Hepatocyte (in vitro differentiated cells): ENCODE measurements at regions not wholly inside any gene's neighbourhood (a gene's known extent, or its start where the extent isn't known, plus 50 kb on each side); places are given as distances from the start of the nearest gene placed in this dataset.
"Not testable (repeated sequence)": the region's sequence is repeated elsewhere in the genome, so short reads cannot be mapped to it uniquely, and the experiment has no call there.

Experiments
- DNase-seq: peaks from one replicate; pipeline ENCODE4 v3.0.0-alpha.2; 2016; ENCODE audit warnings: low spot score
- H2AFZ ChIP-seq: fragments of 200-600 bp; sonication (generic); 2 replicates; pipeline ENCODE4 v1.6.0; 2016; ENCODE audit warnings: antibody characterized with exemption, mild to moderate bottlenecking
- H3K27ac ChIP-seq: fragments of 200-600 bp; sonication (generic); 2 replicates; pipeline ENCODE4 v1.5.1; 2016; ENCODE audit warnings: mild to moderate bottlenecking
- H3K27me3 ChIP-seq: fragments of 200-600 bp; sonication (generic); 2 replicates; pipeline ENCODE4 v1.6.1; 2016
- H3K36me3 ChIP-seq: fragments of 200-600 bp; sonication (generic); replicated peaks from 2 replicates; pipeline ENCODE4 v1.5.1; 2016; ENCODE audit warnings: low read depth; ENCODE audit not compliant: insufficient read depth
- H3K4me1 ChIP-seq: fragments of 200-600 bp; sonication (generic); 2 replicates; pipeline ENCODE4 v1.5.1; 2016; ENCODE audit warnings: mild to moderate bottlenecking, moderate library complexity; ENCODE audit not compliant: insufficient read depth
- H3K4me2 ChIP-seq: fragments of 200-600 bp; sonication (generic); 2 replicates; pipeline ENCODE4 v1.6.0; 2016
- H3K4me3 ChIP-seq: fragments of 200-600 bp; sonication (generic); 2 replicates; pipeline ENCODE4 v1.5.1; 2016; ENCODE audit warnings: mild to moderate bottlenecking
- H3K79me2 ChIP-seq: fragments of 200-600 bp; sonication (generic); 2 replicates; pipeline ENCODE4 v1.6.0; 2017; ENCODE audit warnings: mild to moderate bottlenecking
- H3K9me2 ChIP-seq: fragments of 200-600 bp; sonication (generic); replicated peaks from 2 replicates; pipeline ENCODE4 v1.6.0; 2017; ENCODE audit warnings: mild to moderate bottlenecking; ENCODE audit not compliant: insufficient read depth
- H3K9me3 ChIP-seq: fragments of 200-600 bp; sonication (generic); 2 replicates; pipeline ENCODE4 v1.5.1; 2016; ENCODE audit warnings: low read depth, mild to moderate bottlenecking
- H4K20me1 ChIP-seq: fragments of 200-600 bp; sonication (generic); 2 replicates; pipeline ENCODE4 v1.6.0; 2016; ENCODE audit warnings: mild to moderate bottlenecking; ENCODE audit not compliant: insufficient read depth, poor library complexity, severe bottlenecking
- CTCF ChIP-seq: fragments of 200-600 bp; sonication (generic); IDR thresholded peaks from 2 replicates; pipeline ENCODE4 v1.5.1; 2016; ENCODE audit warnings: antibody characterized with exemption, mild to moderate bottlenecking; ENCODE audit not compliant: poor library complexity
- EZH2 ChIP-seq: fragments of 200-600 bp; sonication (generic); IDR thresholded peaks from 2 replicates; pipeline ENCODE4 v1.6.1; 2016; ENCODE audit warnings: antibody characterized with exemption, mild to moderate bottlenecking, borderline replicate concordance
- EZH2phosphoT487 ChIP-seq: fragments of 200-600 bp; sonication (generic); IDR thresholded peaks from one replicate; pipeline ENCODE4 v1.6.1; 2018; ENCODE audit warnings: antibody characterized with exemption, mild to moderate bottlenecking, low read depth, moderate library complexity; ENCODE audit not compliant: unreplicated experiment, severe bottlenecking
- WGBS: methylation state at CpG from one replicate; pipeline ENCODE4 v1.1.6; 2016; ENCODE audit warnings: low lambda C conversion rate; ENCODE audit errors: missing lambda C conversion rate; 5-methylcytosine and 5-hydroxymethylcytosine counted together

GRCh38 chr12:46990211-46990610 is 89.2 kb upstream of the PCED1B start:
- H3K4me1 ChIP-seq = no peaks in the 10 kb centered on the region
- H3K27me3 ChIP-seq = no peaks in the 10 kb centered on the region
- H3K27ac ChIP-seq = no peak overlapping the region
- H3K4me3 ChIP-seq = no peak overlapping the region
- no peak overlapping the region for H2AFZ ChIP-seq
- no peaks in the 10 kb centered on the region for H3K79me2 ChIP-seq
- TF ChIP-seq CTCF = no peak
- TF ChIP-seq EZH2 = no peak
- no peak for TF ChIP-seq EZH2phosphoT487
- H3K9me2 ChIP-seq = no peaks in the 10 kb centered on the region
- H3K4me2 ChIP-seq = no peak overlapping the region
- no peaks in the 10 kb centered on the region for H4K20me1 ChIP-seq
- H3K9me3 ChIP-seq = no peaks in the 10 kb centered on the region
- no peaks in the 10 kb centered on the region for H3K36me3 ChIP-seq
- no peak for DNase-seq
- 81% methylated on average over 1 of the region's 1 CpG for WGBS

GRCh38 chr12:46992051-46992450 is 87.4 kb upstream of the PCED1B start:
- H3K4me3 ChIP-seq, H3K27ac ChIP-seq, H3K79me2 ChIP-seq, H3K9me2 ChIP-seq, H3K4me2 ChIP-seq, H3K9me3 ChIP-seq, H3K36me3 ChIP-seq, H2AFZ ChIP-seq, DNase-seq, H3K27me3 ChIP-seq, H3K4me1 ChIP-seq, H4K20me1 ChIP-seq: not testable (repeated sequence)
- WGBS = 85% methylated on average over 6 of the region's 6 CpGs

DNA sequence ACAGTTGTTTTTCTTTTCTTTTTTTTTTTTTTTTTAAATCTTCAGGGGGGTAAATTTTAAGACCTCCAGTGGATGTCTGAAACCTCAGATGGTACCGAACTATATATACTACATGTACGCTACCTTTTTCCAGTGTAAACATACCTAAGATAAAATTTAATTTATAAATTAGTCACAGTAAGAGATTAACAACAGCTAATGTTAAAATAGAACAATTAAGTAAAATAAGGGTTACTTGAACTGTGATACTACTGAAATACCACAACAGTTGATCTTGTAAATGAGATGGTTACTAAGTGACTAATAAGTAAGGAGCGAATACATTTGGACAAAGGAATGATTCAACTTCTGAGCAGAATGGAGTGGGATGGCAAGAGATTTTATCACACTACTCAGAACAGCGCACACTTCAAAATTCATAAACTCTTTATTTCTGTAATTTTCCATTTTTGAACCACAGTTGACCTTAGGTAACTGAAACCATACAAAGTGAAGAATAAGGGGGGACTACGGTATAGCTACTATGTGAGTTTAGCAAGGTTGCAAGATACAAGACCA is 80.5 kb upstream of the PCED1B start:
- 93% methylated on average over 5 of the region's 5 CpGs for WGBS
- no peak overlapping the region for H3K27ac ChIP-seq
- TF ChIP-seq CTCF = no peak
- TF ChIP-seq EZH2phosphoT487 = no peak
- no peak for TF ChIP-seq EZH2
- H2AFZ ChIP-seq = no peak overlapping the region
- H3K36me3 ChIP-seq = no peaks in the 10 kb centered on the region
- H3K79me2 ChIP-seq = no peaks in the 10 kb centered on the region
- no peaks in the 10 kb centered on the region for H3K4me1 ChIP-seq
- H4K20me1 ChIP-seq = no peaks in the 10 kb centered on the region
- H3K9me2 ChIP-seq = no peaks in the 10 kb centered on the region
- DNase-seq = no peak
- no peaks in the 10 kb centered on the region for H3K9me3 ChIP-seq
- H3K4me3 ChIP-seq = no peak overlapping the region
- H3K27me3 ChIP-seq = no peaks in the 10 kb centered on the region
- no peak overlapping the region for H3K4me2 ChIP-seq

- H3K27me3 ChIP-seq = no peaks in the 10 kb centered on the region
- peak overlapping the region; percentile 24 for H3K27ac ChIP-seq
- DNase-seq = peak; percentile 56
- WGBS = 36% methylated on average over 2 of the region's 2 CpGs
- no peak overlapping the region for H2AFZ ChIP-seq
- no peaks in the 10 kb centered on the region for H3K9me3 ChIP-seq
- H4K20me1 ChIP-seq = no peaks in the 10 kb centered on the region
- no peak overlapping the region for H3K4me3 ChIP-seq
- H3K36me3 ChIP-seq = no peaks in the 10 kb centered on the region
- H3K4me2 ChIP-seq = no peak overlapping the region
- H3K79me2 ChIP-seq = no peaks in the 10 kb centered on the region
- no peaks in the 10 kb centered on the region for H3K4me1 ChIP-seq
- H3K9me2 ChIP-seq = no peaks in the 10 kb centered on the region
- TF ChIP-seq EZH2 = no peak
- no peak for TF ChIP-seq EZH2phosphoT487
- TF ChIP-seq CTCF = no peak
These were observed 74.8 kb upstream of the PCED1B start for GRCh38 chr12:47004634-47005033.
